ENCODE measurements at regions not wholly inside any gene's neighbourhood (a gene's known extent, or its start where the extent isn't known, plus 50 kb on each side); places are given as distances from the start of the nearest gene placed in this dataset.
A peak's percentile ranks its signal among the peaks of the same experiment; 100 is the strongest.

GRCh38 chr1:218817691-218818465 is 355.8 kb upstream of the LYPLAL1 start:
- DNase-seq (ENCODE audit: low read depth), result no peak

- DNase-seq (ENCODE audit: low read depth), result peak; percentile 42
These were observed 350.3 kb upstream of the LYPLAL1 start for GRCh38 chr1:218823291-218823900.

DNA sequence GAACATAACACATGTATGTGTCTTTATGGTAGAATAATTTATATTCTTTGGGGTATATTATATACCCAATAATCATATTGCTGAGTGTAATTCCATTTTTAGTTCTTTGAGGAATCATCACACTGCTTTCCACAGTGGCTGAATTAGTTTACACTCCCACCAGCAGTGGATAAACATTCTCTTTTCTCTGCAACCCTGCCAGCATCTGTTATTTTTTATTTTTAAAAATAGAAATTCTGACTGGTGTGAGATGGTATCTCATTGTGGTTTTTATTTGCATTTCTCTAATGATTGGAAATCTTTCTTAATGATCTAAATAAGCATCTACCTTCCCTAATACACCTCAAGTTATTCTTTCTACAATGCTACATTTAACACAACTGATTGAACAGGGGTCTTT is 346.2 kb upstream of the LYPLAL1 start:
- no peak for DNase-seq (ENCODE audit: low read depth)

DNA sequence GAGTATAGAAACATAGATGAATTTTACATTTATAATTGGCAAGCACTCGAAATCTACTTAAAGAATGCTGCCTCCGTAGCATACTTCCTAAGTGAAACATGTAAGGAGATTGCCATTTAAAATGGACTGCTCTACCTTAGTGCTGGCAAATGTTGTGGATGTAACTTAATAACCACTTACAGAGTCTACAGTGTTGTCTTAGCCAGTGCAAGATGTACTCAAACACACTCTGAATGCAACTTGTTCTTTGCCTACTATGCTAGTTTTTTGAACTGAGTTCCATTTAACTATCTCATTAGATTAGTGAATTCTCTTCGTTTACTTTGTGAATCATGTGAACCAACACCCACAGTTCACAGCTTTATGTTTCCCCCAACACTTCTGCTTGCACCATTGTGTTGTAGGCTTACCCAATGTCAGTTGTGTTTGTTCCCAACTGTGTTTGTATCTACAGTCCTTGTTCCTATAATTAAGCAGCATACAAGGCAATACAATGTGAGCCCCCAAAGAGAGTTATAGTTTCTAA is 345.5 kb upstream of the LYPLAL1 start:
- no peak for DNase-seq (ENCODE audit: low read depth)

DNA sequence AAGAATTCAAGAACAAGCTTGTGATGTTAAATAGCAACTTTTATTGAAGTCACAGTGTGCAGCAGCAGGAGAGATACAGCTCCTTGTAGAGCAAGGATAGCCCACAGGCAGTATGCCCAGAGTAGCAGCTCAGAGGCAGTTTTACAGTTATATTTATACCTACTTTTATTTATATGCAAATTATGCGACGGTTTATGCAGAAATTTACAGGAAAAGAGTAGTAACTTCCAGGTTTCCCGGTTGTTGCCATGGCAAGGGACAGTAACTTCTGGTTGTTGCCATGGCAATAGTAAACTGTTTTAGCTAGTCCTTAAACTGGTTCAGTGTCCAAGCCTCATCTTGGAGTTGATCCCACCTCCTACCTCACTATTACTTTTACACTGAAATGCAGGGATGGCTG is 344.6 kb upstream of the LYPLAL1 start:
- DNase-seq (ENCODE audit: low read depth), result no peak

- DNase-seq (ENCODE audit: low read depth), result no peak
These were observed 338.1 kb upstream of the LYPLAL1 start for GRCh38 chr1:218835609-218836008.

- no peak for DNase-seq (ENCODE audit: low read depth)
These were observed 337.4 kb upstream of the LYPLAL1 start for GRCh38 chr1:218836264-218836663.

DNA sequence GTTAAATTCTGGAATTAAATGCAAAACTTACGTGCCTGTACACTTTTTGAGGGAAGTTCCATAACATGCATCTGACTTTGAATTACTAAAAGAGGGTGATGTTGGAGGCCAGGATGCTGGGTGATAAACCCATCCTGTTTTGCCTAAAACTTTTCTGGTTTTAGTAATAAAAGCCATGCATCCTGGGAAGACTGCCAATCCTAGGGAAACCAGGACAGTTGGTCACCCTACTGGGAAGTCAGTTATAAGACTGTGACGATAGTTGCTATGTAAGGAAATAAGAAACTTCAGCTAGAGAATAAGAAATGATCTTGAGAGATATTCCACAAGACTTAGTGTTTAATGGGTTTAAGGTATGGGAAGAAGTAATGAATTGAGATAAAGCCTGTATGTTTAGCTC is 336.6 kb upstream of the LYPLAL1 start:
- no peak for DNase-seq (ENCODE audit: low read depth)

DNA sequence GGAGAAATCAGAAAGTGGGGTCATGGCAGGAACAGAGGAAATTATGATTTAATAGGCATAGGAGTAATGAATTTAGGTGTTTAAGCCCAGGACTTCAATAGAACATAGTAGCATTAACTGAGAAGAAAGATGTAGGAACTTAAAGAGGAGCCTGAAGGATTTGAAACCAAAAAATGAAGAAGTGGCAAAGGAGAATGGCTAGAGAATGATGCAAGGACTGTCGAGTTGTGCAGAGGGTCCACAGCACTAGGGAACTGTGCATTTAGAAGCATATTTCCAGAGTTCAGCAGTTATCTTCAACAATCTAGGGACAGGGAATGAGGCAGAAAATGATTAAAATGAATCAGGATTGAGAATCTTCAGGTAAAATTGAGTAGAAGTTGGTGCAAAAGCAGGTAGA is 328.1 kb upstream of the LYPLAL1 start:
- no peak for DNase-seq (ENCODE audit: low read depth)

DNA sequence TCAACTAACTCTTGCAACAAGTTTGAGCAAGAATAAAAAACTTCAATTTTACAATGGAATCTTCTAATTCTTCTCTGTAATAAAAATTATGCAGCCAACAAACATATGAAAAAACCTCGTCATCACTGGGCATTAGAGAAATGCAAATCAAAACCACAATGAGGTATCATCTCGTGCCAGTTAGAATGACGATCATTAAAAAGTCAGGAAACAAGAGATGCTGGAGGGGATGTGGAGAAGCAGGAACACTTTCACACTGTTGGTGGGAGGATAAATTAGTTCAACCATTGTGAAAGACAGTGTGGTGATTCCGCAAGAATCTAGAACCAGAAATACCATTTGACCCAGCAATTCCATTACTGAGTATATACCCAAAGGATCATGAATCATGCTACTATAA is 327.5 kb upstream of the LYPLAL1 start:
- DNase-seq (ENCODE audit: low read depth), result peak; percentile 55

DNA sequence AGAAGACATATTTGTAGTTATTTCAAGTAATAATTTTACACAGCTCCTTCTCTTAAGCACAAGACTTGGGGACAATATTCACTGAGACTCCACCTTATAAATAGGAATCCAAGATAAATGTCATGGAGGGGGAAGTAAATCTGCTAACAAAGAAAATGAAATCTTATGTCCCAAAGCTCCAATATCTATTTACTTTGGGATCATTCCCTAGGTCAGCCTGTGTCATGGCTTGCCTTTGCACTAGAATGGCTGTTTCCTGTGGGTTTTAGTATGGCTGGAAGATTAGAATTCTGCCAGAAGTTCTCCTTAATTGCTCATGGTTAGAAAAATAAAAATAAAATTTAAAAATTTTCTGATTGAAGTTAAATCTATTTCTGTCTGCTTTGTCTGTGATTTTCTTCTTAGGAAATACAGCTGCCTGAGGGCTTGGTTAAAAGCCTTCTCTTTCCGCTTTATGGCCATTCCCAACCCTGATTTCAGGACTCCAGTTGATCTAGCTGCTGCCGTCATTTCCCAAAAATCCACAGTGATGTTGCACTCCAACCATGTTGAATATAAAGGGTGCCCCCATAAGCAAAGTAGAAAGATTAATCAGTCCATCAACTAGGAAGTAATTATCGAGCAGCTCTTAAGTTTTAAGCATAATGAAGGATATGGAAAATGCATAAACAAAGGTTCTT is 326.4 kb upstream of the LYPLAL1 start:
- no peak for DNase-seq (ENCODE audit: low read depth)

DNA sequence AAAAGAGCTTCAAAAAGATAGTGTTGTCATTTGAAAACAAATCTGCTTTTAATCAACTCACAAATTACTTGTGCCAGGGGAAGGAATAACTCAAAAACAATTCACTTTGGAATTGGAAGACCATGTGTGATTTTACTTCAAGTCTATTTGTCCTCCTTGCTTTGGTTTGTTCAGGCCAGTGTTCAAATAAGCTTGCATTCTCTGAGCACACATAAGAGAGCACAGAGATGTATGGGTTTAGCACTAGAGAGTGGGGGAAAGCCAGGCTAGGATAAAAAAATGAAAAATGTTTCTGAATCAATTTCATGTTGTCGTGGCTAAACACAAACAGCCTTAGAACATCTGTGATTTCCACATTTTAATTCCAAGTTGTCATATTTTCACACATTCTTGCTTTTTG is 325.7 kb upstream of the LYPLAL1 start:
- no peak for DNase-seq (ENCODE audit: low read depth)

DNA sequence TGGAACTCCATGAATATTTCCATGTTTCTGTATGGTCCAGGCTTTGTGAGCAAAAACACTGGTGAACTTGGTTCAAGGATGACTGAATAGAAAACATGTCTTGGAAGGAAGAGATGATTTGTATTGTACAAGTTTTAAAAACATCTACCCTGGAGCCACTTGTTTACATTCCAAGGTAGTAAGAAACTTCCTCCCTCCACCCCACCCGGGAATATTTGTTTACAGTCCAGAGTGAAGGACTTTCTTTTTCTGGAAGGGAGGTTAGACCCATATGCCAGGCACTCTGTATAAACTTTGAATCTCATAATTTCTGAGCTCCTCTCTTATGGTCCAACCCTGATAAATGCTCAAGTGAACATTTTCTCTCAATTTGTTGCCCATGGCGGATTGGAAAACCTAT is 323.3 kb upstream of the LYPLAL1 start:
- peak; percentile 17 for DNase-seq (ENCODE audit: low read depth)

DNA sequence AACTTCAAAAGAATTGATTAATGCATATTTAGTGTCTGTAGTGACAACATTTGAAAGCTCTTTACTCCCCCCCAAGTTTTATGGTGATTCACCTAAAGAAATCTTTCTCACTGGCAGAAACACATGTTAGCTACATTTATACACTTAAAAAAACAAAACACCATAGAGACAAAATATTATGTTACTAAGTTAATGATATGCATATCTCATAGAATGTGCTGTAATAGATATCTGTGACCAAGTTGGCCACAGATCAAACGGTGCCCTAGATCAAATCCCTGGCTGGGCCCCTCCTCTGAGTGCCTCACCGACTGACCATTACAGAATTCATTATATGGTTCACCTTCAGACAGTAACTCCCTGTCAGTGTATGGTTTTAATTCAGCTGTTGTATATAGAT is 322.1 kb upstream of the LYPLAL1 start:
- no peak for DNase-seq (ENCODE audit: low read depth)

- no peak for DNase-seq (ENCODE audit: low read depth)
These were observed 321.2 kb upstream of the LYPLAL1 start for GRCh38 chr1:218852527-218852926.

- no peak for DNase-seq (ENCODE audit: low read depth)
These were observed 309.7 kb upstream of the LYPLAL1 start for GRCh38 chr1:218863987-218864386.

GRCh38 chr1:218865591-218865990 is 308.1 kb upstream of the LYPLAL1 start:
- DNase-seq (ENCODE audit: low read depth), result no peak

DNA sequence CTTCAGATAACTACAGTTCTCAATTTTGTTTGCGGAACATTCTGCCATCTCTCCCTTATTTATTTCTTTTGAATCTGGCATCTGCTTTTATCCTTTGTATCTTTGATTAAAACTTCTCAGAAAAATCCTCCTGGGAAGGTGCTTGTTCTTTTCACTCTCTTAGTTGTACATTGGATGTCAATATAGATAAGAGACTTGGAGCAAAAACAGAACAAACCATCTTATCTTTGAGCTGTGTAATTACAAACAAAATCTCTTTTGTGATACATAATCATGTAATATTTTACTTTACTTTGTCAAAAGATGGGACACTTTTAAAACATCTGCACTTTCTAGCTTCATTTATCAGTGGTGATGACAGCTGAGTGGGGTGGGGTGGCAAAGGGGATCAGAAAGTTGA is 307.2 kb upstream of the LYPLAL1 start:
- no peak for DNase-seq (ENCODE audit: low read depth)

- DNase-seq (ENCODE audit: low read depth), result no peak
These were observed 306.6 kb upstream of the LYPLAL1 start for GRCh38 chr1:218867066-218867465.

DNA sequence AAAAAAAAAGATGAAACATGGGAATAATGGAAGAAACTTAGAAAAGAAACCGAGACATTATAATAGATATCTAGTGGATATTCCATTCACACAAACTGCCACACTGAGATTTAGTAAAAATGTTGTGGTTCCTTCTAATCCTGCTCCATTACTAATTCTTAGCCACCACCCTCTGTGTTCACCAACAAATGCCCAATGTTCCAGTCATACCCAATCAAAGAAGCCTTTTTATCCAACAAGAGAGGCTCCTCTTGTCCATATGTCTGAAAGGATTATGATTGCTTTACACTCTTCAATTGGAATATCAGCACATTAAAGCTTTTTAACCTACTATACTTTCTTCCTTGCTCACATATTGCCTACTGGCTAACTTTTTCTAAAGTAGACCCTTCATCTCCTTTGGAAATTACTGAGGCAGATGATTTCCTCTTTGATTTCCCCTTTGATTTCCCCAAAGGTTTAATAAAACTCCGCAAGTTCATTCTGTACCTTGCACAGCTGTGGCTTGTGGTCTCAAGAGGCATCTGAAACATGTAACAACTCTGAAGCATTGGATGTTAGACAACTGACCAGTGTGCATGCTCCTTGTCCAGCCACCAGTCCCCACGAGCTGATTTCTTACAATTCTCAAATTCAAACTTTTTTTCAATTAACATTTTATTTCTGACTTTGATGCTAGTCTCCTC is 305.6 kb upstream of the LYPLAL1 start:
- DNase-seq (ENCODE audit: low read depth), result no peak

GRCh38 chr1:218869276-218869675 is 304.4 kb upstream of the LYPLAL1 start:
- DNase-seq (ENCODE audit: low read depth), result no peak

DNA sequence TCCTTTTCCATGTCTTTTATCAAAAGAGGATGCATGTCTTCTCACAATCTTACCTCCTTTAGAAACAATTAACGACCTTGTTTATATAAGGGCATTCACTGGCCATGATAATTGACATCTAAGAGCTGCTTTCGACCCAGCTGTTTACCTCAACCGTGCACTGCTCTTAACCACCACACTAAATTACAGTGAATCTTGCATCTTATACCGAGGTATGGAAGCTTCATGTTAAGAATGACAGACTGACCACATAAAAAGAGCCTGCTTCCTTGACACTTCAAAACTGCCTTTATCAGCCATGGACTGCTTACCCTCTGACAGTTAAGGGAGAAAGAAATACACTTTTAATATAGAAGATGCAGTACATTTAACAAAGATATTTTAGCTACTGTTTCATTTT is 301.7 kb upstream of the LYPLAL1 start:
- DNase-seq (ENCODE audit: low read depth), result no peak

GRCh38 chr1:218872928-218873327 is 300.8 kb upstream of the LYPLAL1 start:
- DNase-seq (ENCODE audit: low read depth), result no peak
